ENCODE measurements at regions not wholly inside any gene's neighbourhood (a gene's known extent, or its start where the extent isn't known, plus 50 kb on each side); places are given as distances from the start of the nearest gene placed in this dataset.
"Not testable (repeated sequence)": the region's sequence is repeated elsewhere in the genome, so short reads cannot be mapped to it uniquely, and the experiment has no call there.

DNA sequence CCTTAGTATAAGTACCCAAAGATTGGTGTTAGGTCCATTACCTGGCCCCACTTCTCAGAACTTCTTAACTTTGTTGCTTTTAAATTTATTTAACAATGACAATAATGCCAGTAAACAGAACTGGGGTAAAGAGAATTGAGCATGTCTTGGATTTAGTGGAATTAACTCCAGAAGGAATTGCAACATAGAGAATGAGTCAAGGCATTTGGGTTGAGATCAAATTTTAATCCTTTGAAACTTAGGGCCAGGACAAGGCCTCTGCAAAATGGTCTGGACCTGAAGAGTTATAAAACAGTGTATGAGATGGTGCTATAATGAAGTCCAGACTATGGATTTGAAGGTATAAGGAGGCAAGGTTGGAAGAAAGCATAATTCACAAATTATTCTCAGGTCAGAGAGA lies 1030.4 kb downstream of the SLITRK5 start:
- no peak overlapping the region for H3K4me3 ChIP-seq (replicated peaks; ENCODE audit: low read depth, low read length)
- TF ChIP-seq, protein P1, sequence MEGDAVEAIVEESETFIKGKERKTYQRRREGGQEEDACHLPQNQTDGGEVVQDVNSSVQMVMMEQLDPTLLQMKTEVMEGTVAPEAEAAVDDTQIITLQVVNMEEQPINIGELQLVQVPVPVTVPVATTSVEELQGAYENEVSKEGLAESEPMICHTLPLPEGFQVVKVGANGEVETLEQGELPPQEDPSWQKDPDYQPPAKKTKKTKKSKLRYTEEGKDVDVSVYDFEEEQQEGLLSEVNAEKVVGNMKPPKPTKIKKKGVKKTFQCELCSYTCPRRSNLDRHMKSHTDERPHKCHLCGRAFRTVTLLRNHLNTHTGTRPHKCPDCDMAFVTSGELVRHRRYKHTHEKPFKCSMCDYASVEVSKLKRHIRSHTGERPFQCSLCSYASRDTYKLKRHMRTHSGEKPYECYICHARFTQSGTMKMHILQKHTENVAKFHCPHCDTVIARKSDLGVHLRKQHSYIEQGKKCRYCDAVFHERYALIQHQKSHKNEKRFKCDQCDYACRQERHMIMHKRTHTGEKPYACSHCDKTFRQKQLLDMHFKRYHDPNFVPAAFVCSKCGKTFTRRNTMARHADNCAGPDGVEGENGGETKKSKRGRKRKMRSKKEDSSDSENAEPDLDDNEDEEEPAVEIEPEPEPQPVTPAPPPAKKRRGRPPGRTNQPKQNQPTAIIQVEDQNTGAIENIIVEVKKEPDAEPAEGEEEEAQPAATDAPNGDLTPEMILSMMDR (IDR thresholded peaks at IDR 0.05; ENCODE audit: low read length, missing control alignments): no peak
- DNase-seq (ENCODE audit: low read depth): no peak

DNA sequence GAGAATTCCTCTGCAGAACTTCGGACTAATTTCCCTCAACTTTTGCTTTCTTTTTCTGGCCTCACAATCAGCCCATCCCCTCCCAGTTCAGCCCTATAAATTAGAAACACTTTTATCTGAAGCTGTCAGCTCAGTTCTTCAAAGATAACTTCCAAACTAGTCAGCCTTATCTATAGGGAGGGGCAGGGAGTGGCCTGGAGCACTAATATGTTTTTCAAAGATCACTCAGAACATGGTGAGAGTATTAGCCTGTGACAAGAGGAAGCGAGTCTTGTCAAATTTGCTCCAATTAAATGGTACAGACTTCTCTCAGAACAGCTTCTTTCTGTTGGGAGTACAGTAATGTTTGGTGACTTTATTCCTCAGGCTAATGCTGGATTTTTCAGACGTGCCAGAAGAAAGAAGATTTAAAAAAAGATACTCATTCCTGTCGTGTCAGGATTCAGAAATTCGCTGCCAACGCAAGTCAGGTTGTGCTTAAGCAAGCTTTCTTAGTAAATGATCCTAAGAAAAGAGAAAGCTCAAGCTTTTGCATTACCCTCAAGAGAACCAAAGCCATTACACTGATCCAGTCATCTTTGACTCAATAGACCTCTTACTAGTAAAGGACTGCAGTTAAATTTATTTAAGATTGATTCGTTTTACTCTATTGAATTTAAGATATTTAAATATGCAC lies 1033.6 kb downstream of the SLITRK5 start:
- TF ChIP-seq, protein P1 (IDR thresholded peaks at IDR 0.05; ENCODE audit: low read length, missing control alignments): no peak
- DNase-seq (ENCODE audit: low read depth): no peak
- no peak overlapping the region for H3K4me3 ChIP-seq (replicated peaks; ENCODE audit: low read depth, low read length)

DNA sequence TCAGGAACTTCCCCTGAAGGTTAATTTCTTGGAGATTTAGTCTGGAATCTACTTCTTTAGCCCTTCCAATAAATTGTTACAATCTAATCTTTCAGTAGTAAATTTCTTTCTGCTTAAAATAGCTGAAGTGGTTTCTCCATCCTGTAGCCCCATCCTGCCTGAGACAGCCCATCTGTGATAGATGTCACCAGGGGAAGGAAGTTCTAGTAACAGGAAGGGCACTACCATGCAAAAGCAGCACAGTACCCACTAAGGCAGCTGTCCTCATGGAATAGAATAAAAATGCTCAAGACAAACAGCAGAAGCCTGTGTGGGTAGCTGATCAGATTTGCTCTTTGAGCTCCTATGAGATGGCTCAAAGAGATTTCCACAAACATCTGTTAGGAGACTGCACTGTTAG lies 1036.5 kb downstream of the SLITRK5 start:
- H3K4me3 ChIP-seq (replicated peaks; ENCODE audit: low read depth, low read length): no peak overlapping the region
- no peak for DNase-seq (ENCODE audit: low read depth)
- TF ChIP-seq, protein P1 (IDR thresholded peaks at IDR 0.05; ENCODE audit: low read length, missing control alignments): no peak

DNA sequence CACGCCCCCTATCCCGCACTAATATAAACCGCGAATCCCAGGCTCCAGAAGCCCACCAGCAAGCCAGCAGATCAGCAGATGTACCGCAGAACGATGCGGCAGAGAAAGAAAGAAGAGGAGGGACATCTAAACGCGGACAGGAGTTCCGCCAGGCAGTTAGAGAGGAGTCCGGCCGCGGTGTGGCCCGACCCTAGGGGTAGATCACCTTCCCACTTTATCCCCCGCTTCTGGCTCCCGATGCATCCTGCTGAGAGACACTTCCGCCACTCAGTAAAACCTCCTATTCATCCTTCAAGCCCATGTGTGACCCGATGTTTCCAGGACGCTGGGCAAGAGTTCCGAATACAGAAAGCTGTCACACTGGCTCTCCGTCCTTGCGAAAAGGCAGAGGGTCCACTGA lies 1046.8 kb downstream of the SLITRK5 start:
- TF ChIP-seq, protein P1 (IDR thresholded peaks at IDR 0.05; ENCODE audit: low read length, missing control alignments): no peak
- DNase-seq (ENCODE audit: low read depth): no peak
- no peak overlapping the region for H3K4me3 ChIP-seq (replicated peaks; ENCODE audit: low read depth, low read length)

DNA sequence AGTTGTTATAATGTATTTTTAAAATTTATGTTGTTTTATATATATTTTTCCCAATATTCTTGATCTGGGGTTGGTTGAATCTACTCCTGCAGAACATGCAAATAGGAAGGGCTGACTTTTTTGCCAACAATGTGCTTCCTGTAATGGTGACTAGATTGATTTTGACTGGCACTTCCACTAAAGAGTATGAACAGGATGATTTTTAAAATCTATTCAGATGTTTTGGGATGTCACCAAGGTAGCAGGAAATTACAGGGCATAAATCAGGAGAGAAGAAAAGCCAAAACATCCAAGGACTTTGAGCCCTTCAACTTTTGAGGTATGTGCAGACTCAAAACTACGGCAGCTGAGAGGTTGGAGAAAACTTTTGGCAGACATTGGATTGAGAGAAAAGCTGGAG lies 1047.6 kb downstream of the SLITRK5 start:
- TF ChIP-seq, protein P1 (IDR thresholded peaks at IDR 0.05; ENCODE audit: low read length, missing control alignments): no peak
- DNase-seq (ENCODE audit: low read depth): no peak
- H3K4me3 ChIP-seq (replicated peaks; ENCODE audit: low read depth, low read length): no peak overlapping the region

DNA sequence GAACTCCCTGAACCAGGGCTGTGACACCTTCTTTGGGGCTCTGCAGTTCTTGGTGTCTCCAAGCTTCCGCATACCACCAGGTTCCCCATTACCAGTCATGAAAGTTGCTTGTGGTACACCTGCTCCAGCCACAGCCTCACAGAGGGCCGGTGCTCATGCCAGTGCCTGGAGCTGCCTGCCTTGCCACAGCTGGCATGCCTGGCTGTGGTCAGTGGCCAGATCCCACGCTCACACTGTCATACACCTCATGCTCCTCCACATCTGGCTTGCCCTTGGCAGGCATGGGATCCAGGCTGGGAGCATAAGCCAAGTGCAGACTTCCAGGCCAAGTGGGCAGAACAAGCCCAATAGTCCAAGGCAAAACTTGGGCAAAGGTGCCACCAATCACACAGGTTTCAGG lies 1054.9 kb downstream of the SLITRK5 start:
- TF ChIP-seq, protein P1 (IDR thresholded peaks at IDR 0.05; ENCODE audit: low read length, missing control alignments): no peak
- H3K4me3 ChIP-seq (replicated peaks; ENCODE audit: low read depth, low read length): no peak overlapping the region
- no peak for DNase-seq (ENCODE audit: low read depth)

DNA sequence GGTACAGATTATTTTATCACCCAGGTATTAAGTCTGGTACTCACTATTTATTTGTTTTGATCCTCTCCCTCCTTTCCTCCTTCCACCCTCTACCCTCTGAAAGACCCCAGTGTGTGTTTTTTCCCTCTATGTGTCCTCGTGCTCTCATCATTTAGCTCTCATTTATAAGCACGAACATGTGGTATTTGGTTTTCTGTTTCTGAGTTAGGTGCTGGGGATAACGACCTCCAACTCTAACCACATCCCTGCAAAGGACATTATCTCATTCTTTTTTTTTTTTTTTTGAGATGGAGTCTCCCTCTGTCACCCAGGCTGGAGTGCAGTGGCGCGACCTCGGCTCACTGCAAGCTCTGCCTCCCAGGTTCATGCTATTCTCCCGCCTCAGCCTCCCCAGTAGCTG lies 1056.1 kb downstream of the SLITRK5 start:
- DNase-seq (ENCODE audit: low read depth); H3K4me3 ChIP-seq (replicated peaks; ENCODE audit: low read depth, low read length): not testable (repeated sequence)
